GDM1 (cell line): ENCODE measurements at regions not wholly inside any gene's neighbourhood (a gene's known extent, or its start where the extent isn't known, plus 50 kb on each side); places are given as distances from the start of the nearest gene placed in this dataset.

Experiments
- DNase-seq: peaks from one replicate; lab custom pipeline; 2025; lab: John Stamatoyannopoulos, UW

DNA sequence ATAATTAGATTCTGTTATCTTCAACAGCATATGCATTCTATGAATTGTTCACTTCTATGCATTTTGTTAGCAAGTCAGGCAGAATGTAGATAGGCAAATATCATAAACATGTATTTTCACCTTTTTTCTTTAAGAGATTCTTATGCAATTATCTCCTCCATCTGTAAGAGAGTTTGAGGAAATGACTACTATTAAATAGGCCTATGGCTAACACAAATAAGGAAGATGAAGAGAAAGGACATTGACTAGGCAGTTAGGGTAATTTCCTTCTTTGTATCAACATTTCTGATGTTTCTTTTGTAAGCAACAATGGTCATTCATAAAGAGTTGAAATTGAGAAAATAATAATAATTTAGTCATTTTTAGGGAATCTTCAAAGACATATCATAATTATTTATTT lies 145.2 kb upstream of the CDH12 start:
- DNase-seq: no peak

DNA sequence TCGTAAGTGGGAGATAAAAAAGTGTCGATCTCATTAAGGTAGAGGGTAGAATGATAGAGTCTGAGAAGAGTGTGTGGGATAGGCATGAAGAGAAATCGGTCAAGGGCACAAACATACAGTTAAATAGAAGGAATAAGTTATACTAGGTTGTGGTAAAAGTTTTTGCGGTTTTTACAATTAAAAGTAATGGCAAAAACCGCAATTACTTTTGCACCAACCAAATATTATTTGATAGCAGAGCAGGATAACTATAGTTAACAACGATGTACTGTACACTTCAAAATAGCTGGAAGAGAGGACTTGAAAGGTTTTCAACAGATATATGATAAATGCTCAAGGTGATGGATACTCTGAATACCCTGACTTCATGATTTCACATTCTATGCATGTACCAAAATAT lies 135.8 kb upstream of the CDH12 start:
- no peak for DNase-seq

DNA sequence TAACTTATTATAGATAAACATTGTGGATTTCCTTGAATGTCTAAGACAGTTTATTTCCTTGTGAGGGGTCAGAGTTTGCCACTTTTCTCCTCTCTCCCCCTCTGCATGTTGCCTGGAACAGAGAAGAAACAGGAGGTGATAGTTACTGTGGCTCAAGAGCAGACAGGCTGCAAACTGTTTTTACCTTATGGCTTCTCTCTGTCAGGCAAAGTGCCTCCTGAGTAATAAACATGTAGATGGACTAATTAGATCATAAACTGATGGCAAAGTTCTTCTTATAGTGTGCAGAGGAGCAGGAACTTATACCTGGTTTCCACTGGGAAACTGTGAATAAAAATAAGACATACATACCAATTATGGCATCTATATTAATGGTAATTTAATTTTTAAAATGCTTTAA lies 133.1 kb upstream of the CDH12 start:
- DNase-seq: no peak

DNA sequence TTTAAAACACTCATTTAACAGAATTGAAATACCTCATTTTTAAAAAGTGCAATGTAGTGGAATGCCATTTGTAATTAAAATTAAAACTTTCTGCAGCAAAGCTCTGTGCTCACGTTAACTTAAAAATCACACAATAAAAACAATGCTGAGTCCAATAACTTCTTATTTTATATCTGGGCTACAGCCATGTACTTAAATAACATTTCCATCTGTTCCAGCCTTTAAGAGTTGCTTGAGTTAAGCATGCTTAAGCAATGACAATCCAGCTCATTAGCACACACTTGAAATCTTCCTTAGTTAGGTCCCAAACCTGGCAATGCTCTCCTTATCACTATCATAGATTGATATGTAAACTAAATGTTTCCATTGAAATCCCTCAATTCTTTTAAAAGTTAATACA lies 132.3 kb upstream of the CDH12 start:
- DNase-seq: no peak

DNA sequence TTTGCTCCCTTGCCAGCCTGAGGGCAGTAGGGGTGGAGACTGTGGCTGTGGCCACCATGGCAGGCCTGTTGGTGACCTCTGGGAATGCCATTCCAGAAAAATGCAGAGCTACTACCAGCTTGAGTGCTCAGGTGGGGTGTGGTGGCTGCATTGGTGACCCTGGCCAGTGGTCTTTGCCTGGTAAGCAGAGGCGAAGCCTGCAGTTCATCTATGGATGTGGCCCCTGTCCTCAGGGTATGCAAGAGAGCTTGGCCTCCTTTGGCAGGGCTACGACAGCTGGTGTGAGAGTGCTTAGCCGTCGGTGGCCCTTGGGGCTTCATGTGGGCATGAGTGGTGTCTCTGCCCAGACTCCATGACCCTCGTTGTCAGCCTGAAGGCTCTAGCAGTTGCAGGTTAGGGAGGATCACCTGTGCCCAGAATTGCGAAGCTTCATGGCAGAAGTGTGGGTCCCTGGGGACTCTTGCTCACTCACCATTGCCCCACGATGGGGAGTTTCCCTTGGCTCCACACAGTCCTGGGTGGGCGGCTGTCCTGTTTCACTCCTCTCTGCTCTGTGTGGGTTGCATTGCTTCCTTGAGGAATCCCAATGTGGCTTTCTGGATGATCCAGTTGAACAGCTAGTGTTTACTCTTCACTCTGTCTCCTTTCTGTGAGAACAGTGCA lies 117.9 kb upstream of the CDH12 start:
- DNase-seq: no peak

DNA sequence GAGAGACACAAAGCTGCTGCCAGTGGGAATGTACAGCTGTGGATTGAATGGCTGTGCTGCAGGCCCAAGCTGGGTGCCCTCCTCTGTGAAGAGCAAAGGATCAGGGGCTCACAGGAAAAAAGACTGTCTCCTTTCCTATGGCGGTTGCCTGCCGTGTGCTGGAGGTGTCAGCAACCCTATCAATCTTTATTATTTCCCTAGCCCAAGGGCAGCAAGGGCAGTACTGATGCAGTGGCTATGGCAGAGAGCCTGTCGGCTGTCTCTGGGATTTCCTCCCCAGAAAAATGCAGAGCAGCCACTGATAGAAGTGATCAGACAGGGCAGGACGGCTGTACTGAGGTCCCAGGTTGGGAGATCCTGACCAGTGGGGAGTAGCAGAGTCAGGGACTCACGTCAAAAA lies 117.3 kb upstream of the CDH12 start:
- DNase-seq: no peak

DNA sequence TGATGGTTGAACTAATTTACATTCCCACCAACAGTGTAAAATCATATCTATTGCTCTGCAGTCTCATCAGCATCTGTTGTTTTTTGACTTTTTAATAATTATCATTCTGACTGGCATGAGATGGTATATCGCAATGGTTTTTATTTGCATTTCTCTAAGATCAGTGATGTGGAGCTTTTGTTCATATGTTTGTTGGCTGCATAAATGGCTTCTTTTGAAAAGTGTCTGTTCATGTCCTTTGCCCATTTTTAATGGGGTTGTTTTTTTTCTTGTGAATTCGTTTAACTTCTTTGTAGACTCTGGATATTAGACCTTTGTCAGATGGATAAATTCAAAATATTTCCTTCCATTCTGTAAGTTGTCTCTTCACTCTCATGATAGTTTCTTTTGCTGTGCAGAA lies 115.2 kb upstream of the CDH12 start:
- DNase-seq: no peak

DNA sequence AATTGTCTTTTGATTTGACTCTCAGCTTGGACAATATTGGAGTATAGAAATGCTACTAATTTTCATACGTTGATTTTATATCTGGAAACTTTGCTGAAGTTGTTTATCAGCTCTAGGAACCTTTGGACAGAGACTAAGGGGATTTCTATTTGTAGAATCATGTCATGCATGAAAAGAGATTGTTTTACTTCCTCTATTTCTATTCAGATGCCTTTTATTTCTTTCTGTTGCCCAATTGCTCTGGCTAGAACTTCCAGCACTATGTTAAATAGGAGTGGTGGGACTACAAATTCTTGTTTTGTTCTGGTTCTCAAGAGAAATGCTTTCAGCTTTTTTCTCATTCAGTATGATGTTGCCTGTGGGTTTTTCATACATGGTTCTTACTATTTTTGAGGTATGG lies 112.8 kb upstream of the CDH12 start:
- DNase-seq: no peak

DNA sequence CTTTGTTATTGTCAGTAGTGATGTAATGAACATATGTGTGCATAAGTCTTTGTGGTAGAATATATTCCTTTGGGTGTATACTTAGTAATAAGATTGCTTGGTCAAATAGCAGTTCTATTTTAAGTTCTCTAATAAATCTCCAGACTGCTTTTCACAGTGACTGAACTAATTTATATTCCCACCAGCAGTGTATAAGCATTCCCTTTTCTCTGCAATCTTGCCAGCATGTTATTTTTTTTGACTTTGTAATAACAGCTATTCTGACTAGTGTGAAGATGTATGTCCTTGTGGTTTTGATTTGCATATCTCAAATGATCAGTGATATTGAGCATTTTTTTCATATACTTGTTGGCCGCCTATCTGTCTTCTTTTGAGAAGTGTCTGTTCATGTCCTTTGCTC lies 111.5 kb upstream of the CDH12 start:
- no peak for DNase-seq

DNA sequence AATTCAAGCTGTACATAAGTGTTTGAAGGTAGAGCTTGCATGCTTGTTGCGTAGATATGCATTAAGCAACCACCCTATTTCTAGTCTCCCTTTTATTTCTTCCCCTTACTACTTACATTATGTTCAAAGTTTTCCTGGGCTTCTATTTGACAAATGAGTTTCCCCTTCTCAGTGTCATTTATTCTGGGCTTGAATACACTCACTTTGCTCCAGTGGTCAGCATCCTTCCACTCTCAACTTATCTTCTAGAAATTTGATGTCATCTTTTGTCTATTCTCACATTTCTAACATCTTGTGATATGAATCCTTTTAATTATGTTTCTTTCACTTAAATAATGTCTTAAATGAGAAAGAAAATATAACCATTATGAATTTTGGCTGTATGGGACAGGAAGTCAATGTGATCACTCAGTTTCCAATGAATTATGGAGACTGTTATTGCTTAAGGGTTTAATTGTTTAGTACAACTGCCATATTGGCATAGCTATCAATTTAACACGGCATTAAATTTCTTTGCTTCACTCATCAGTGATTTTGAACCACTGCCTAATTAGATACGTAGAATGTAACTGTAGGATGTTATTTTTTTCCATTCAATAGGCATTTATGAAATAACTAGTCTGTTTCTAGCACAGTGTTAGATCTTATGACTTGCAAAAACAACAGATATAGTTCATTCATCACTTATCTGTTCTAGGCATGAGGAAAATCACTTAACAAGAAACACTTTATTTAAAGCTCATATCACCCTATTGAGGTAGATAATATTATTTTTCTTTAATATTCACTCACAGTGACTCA lies 105.5 kb upstream of the CDH12 start:
- DNase-seq: no peak

DNA sequence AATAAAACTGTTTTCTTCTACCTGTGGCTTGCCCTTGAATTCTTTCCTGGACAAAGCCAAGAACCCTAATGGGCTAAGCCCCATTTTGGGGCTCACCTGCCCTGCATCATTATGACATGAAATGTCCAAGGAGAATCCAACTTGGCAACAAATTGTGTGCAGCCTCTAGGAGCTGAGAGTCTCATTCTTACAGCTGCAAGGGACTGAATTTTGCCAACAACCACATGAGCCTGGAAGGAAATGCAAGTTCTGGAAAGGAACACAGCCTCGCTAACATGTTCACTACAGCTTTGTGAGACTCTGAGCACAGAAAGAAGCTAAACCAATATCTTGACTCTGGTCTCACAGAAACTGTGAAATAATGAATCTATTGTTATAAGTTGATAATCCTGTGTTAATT lies 94.8 kb upstream of the CDH12 start:
- DNase-seq: no peak

DNA sequence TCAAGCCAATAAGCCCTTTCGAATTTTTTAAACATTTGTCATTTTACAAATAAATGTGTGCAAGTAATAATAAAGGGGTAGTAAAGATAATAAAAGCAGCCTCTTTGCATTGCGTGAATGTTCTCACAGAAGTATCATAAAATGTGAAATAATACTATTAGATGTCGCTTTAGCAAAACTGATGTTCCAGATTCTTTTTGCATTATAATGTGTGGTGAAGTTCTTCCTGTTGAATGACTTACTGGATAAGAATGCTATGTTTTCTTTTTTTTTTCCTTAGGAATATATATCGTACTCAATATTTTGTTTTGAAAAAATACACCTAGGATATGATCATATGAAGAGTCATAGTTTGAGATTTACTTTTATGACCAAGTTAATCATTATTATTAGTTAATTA lies 85.2 kb upstream of the CDH12 start:
- DNase-seq: no peak

DNA sequence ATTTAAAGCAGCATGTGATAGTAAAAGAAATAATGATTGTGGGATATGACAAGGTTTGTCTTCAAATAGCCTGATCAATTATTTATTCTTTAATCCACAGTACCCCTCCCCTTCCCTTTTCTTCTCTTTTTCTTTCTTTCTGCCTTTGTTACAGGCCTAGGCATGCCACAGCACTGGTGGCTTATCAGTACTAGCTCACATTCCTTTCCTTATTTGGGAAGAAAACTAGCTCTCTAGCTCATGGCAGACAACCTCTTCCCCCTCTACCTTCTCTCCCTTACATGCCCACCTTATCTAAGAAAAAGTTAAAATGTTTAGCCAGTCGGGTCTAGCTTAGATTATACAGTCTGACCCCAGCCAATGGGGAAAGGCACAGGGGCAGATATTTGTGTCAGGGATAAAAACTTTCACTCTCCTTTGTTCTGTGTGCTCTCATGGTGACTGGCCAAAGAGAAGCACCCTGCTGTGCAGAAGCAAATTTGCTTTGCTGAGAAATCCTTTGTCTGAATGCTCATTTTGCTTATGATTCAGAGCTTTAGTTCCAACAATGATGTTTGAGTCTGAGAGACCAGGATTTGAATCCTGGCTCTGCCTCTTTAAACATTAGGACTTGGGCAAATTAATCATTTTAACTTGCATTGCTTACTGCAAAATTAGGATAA lies 75.8 kb upstream of the CDH12 start:
- DNase-seq: no peak

DNA sequence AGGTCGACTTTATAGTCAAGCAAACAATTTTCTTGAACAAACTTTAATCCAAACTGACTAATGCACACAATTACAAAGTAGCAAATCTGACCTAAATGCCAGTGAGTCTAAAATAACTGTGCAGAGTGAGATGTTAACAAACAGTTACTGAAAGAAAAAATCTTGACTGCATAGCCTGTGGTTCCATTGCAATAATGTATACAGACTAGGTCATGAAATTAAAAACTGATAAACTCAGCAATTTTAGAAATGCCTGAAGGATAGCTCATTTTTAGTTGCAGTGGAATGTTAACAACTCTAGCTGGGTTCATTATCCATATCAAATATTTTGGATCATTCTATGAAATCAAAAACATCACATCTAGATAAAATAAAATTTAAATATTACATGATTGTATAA lies 73.4 kb upstream of the CDH12 start:
- DNase-seq: no peak

DNA sequence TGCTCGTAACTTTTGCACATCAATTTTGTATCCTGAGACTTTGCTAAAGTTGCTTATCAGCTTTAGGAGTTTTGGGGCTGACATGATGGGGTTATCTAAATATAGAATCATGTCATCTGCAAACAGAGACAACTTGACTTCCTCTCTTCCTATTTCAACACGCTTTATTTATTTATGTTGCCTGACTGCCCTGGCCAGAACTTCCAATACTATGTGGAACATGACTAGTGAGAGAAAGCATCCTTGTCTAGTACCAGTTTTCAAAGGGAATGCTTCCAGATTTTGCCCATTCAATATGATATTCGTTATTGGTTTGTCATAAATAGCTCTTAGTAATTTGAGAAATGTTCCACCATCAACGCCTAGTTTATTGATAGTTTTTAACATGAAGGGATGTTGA lies 65.4 kb upstream of the CDH12 start:
- DNase-seq: no peak

DNA sequence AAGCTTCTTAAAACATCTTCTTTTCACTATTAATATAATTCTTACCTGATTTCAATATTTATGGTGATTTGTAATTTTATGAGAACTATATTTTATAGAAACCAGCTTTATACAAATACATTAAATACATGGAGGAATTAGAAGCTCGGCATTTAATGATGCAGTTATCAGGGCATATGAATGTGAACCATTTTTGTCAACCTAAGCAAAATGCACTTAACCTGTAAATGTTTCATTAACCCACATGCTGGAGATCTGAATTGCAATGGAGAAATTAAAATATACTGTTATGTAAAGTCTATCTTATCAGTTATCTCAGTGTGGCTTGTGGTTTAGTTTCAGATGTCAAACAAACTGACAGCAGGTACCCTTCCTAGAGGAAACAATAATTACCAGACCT lies 63.2 kb upstream of the CDH12 start:
- no peak for DNase-seq

DNA sequence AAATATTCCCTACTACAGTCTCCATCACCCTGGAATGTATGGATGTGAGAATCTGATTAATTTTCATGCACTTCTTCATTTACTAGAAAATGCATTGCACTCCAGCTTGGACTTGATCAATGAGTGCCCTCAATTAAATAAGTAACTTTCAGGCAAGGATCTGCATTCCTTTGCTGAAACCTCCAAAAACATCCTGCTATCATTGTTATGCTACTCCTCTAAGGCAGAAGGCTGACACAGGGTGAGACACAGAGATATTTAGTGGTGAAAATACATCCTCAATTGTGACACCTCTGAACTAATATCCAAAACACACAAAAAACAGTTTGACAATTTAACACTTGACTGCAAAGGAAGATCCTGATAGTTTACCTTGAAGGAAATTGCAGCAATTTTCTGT lies 57.9 kb upstream of the CDH12 start:
- no peak for DNase-seq

DNA sequence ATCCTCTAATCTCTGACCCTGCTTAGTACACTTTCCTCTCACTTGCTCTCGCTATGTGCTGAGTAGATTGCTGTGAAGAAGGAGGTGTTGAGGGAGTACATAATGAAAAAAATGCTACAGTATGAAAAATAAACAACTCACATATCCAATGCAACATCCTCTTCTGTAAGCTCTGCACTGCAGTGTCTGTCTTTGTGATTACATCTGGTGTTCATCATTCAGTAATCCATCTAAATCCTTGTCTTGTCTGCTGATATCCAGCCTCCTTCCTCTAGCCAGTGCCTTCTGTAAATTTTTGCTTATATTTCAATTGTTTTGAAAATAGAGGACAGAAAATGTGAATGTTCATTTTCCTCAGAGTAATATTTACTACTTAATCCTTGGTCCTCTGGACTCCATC lies 57.4 kb upstream of the CDH12 start:
- no peak for DNase-seq

DNA sequence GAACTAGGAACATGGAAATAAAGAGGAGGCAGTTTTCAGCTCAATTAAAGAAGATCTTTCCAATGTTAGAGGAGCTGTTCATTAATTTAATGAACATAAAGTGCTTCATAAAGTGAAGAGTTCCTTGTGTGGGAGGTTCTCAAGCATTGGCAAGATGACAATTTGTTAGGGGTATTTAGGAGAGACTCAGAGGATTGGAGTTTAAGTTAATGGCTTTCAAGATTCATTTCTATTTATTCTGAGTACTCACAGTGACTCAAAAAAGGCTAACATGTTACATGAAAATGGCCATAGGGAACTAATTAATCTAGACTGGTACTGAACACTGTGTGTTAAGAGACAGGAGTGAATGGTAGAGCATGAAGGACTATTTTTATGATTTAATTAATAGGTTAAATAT lies 55.4 kb upstream of the CDH12 start:
- no peak for DNase-seq

DNA sequence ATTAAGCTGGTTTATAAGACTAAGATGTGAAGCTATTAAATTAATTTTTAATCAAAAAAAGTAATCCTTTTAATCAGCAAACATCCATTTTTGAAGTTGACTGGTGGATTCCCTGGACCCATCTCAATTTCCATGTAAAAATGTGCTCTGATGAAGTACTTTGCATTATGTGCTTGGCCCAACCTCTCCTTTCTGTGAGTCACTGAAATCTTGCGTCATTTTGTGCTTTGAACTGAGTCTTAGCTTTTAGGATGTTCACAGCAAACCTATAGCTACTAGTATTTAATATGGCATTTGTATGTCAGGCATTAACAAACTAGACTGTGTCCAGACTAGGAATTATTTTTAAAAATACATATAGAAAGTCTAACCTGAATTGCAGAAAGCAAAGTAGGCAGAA lies 55.0 kb upstream of the CDH12 start:
- DNase-seq: no peak
